ENCODE measurements at regions not wholly inside any gene's neighbourhood (a gene's known extent, or its start where the extent isn't known, plus 50 kb on each side); places are given as distances from the start of the nearest gene placed in this dataset.

DNA sequence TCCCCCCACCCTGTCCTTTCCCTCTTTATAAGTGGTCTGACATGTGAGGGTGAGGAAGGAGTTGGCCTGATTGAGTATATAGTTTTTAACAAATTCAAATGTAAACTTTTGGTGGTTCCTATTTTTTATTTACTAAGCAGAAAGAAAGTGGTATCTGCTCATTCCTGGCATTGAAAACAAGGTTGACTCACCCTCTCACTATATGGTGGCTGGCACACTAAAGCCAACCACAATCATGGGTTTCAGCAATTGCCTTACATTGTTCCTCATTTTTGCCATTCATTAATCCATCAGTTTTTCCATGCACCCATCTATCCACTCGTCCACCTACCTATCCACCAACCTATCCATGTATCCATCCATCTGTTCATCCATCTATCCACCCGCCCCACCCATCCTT, 75.4 kb upstream of the IGFBP5 start:
- Histone ChIP-seq H3K27ac (ENCODE audit: low read depth, low read length) (no peak overlapping the region), H3K4me1 (replicated peaks in 1 of 4; ENCODE audit: control insufficient read depth in 3 of 4, insufficient read depth in 4 of 4, low read length in 3 of 4) (peaks cover 0 to 9% (median 6%) of the 10 kb centered on the region in 4 experiments; a peak in 5 of 7 replicates), H3K79me1 (ENCODE audit: low read depth, low read length) (no peaks in the 10 kb centered on the region), H2BK20ac (ENCODE audit: low read length) (no peak overlapping the region), H3K27me3 (replicated peaks in 1 of 4; ENCODE audit: control insufficient read depth in 3 of 4, extremely low read depth in 1 of 4, insufficient read depth in 3 of 4, low read length in 3 of 4) (no peaks in the 10 kb centered on the region), H4K91ac (replicated peaks; ENCODE audit: insufficient read length, low read length) (no peak overlapping the region), H3K36me3 (ENCODE audit: control insufficient read depth in 2 of 4, insufficient read depth in 4 of 4, low read length in 3 of 4) (no peaks in the 10 kb centered on the region), H3K18ac (ENCODE audit: extremely low read depth, low read length) (no peak overlapping the region), H4K5ac (ENCODE audit: insufficient read length, low read depth, low read length) (no peak overlapping the region), H4K8ac (ENCODE audit: extremely low read depth, insufficient read depth, low read length) (no peak overlapping the region), H3K23ac (ENCODE audit: insufficient read length) (no peak overlapping the region), H3K4me2 (ENCODE audit: insufficient read depth in 1 of 2, low read depth in 2 of 2, low read length in 2 of 2) (no peak overlapping the region), H2BK15ac (ENCODE audit: low read length) (no peak overlapping the region), H3K14ac (ENCODE audit: insufficient read length) (no peak overlapping the region), H2AFZ (ENCODE audit: low read length) (no peak overlapping the region), H3K4ac (replicated peaks; ENCODE audit: insufficient read length, low read depth, low read length) (no peak overlapping the region), H2BK12ac (ENCODE audit: low read depth, low read length) (no peak overlapping the region), H3K23me2 (ENCODE audit: low read depth, low read length) (no peaks in the 10 kb centered on the region), H3K56ac (replicated peaks; ENCODE audit: insufficient read length, low read depth, low read length) (no peak overlapping the region), H3K9me3 (ENCODE audit: insufficient read depth in 2 of 2, low read depth in 1 of 2, low read length in 1 of 2) (no peaks in the 10 kb centered on the region), H3K79me2 (ENCODE audit: control insufficient read depth in 1 of 2, insufficient read depth in 2 of 2, low read length in 2 of 2) (no peaks in the 10 kb centered on the region), H2BK120ac (replicated peaks; ENCODE audit: low read depth, low read length) (no peak overlapping the region), H2AK5ac (ENCODE audit: low read depth, low read length) (no peak overlapping the region), H3K9ac (replicated peaks in 1 of 4; ENCODE audit: extremely low read depth in 1 of 4, low read depth in 3 of 4, low read length in 3 of 4) (no peak overlapping the region), H4K20me1 (replicated peaks in 1 of 2; ENCODE audit: control insufficient read depth in 1 of 2, insufficient read depth in 2 of 2, low read length in 2 of 2) (no peaks in the 10 kb centered on the region), H3K4me3 (ENCODE audit: extremely low read depth in 1 of 4, insufficient read depth in 2 of 4, low read depth in 3 of 4, low read length in 4 of 4) (no peak overlapping the region), H2BK5ac (ENCODE audit: low read depth, low read length) (no peak overlapping the region)
- TF ChIP-seq CBX8 (IDR thresholded peaks at IDR 0.05; ENCODE audit: borderline replicate concordance, low read depth, low read length), result no peak
- TF ChIP-seq EGR1 (IDR thresholded peaks at IDR 0.05; ENCODE audit: borderline replicate concordance, low read depth, low read length), result no peak
- TF ChIP-seq TBP (IDR thresholded peaks at IDR 0.05; ENCODE audit: low read depth, low read length), result no peak
- no peak for TF ChIP-seq HDAC2 (IDR thresholded peaks at IDR 0.05; ENCODE audit: borderline replicate concordance in 1 of 2, low read depth in 2 of 2, low read length in 2 of 2)
- TF ChIP-seq, protein P1, sequence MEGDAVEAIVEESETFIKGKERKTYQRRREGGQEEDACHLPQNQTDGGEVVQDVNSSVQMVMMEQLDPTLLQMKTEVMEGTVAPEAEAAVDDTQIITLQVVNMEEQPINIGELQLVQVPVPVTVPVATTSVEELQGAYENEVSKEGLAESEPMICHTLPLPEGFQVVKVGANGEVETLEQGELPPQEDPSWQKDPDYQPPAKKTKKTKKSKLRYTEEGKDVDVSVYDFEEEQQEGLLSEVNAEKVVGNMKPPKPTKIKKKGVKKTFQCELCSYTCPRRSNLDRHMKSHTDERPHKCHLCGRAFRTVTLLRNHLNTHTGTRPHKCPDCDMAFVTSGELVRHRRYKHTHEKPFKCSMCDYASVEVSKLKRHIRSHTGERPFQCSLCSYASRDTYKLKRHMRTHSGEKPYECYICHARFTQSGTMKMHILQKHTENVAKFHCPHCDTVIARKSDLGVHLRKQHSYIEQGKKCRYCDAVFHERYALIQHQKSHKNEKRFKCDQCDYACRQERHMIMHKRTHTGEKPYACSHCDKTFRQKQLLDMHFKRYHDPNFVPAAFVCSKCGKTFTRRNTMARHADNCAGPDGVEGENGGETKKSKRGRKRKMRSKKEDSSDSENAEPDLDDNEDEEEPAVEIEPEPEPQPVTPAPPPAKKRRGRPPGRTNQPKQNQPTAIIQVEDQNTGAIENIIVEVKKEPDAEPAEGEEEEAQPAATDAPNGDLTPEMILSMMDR (IDR thresholded peaks at IDR 0.05; ENCODE audit: control extremely low read depth in 1 of 3, insufficient read depth in 1 of 3, low read depth in 1 of 3, low read length in 3 of 3), result no peak
- no peak for TF ChIP-seq ZNF274 (IDR thresholded peaks at IDR 0.05; ENCODE audit: borderline replicate concordance, extremely low read depth, low read length)
- peak in 1 of 2 experiments; percentile 13 for DNase-seq (ENCODE audit: low read depth in 1 of 2, low spot score in 2 of 2)
- FAIRE-seq, result no peak
- ChIA-PET POLR2A (ENCODE audit: partially characterized antibody) (interaction anchor here (0.6 to 1.2 kb wide), 2 partner anchors 77 to 132 kb away, joined by 3 to 4 read pairs; no protein-coding TSS in a partner anchor), CTCF (ENCODE audit: partially characterized antibody) (interaction anchor here (1.0 to 3.9 kb wide), 3 partner anchors 27 to 75 kb away, joined by 3 to 23 read pairs (median 3); partner anchors contain the start of gene IGFBP5)
- 85% methylated on average over 2 of the region's 2 CpGs; no CpG with 5 or more reads in 1 of the 2 experiments for WGBS, 2 experiments (ENCODE audit: extremely low coverage in 1 of 2, insufficient coverage in 1 of 2, insufficient read length in 1 of 2, insufficient replicate concordance in 2 of 2, low coverage in 1 of 2, low lambda C conversion rate in 2 of 2, missing lambda C conversion rate in 1 of 2)

All from H1 (cell line).